ENCODE measurements at regions not wholly inside any gene's neighbourhood (a gene's known extent, or its start where the extent isn't known, plus 50 kb on each side); places are given as distances from the start of the nearest gene placed in this dataset.

- no peak for DNase-seq (ENCODE audit: low spot score)
These were observed 111.0 kb downstream of the CHST1 start for GRCh38 chr11:45554230-45554967.

GRCh38 chr11:45553383-45553936, 112.0 kb downstream of the CHST1 start:
- no peak for DNase-seq (ENCODE audit: low spot score)

- DNase-seq (ENCODE audit: low spot score): peak; percentile 73
These were observed 114.2 kb downstream of the CHST1 start for GRCh38 chr11:45551191-45551713.

- DNase-seq (ENCODE audit: low spot score): no peak
These were observed 116.2 kb downstream of the CHST1 start for GRCh38 chr11:45549257-45549656.

- no peak for DNase-seq (ENCODE audit: low spot score)
These were observed 119.1 kb downstream of the CHST1 start for GRCh38 chr11:45546366-45546765.

GRCh38 chr11:45544826-45545225, 120.6 kb downstream of the CHST1 start:
- DNase-seq (ENCODE audit: low spot score): no peak

GRCh38 chr11:45543808-45544422, 121.5 kb downstream of the CHST1 start:
- DNase-seq (ENCODE audit: low spot score): no peak

- no peak for DNase-seq (ENCODE audit: low spot score)
These were observed 122.3 kb downstream of the CHST1 start for GRCh38 chr11:45543081-45543480.

- DNase-seq (ENCODE audit: low spot score): no peak
These were observed 123.6 kb downstream of the CHST1 start for GRCh38 chr11:45541693-45542434.

GRCh38 chr11:45538939-45539338, 126.5 kb downstream of the CHST1 start:
- DNase-seq (ENCODE audit: low spot score): no peak

- DNase-seq (ENCODE audit: low spot score): no peak
These were observed 127.1 kb downstream of the CHST1 start for GRCh38 chr11:45538363-45538762.

- no peak for DNase-seq (ENCODE audit: low spot score)
These were observed 127.8 kb downstream of the CHST1 start for GRCh38 chr11:45537614-45538013.

GRCh38 chr11:45535033-45535432, 130.4 kb downstream of the CHST1 start:
- DNase-seq (ENCODE audit: low spot score): no peak

GRCh38 chr11:45534132-45534531, 131.3 kb downstream of the CHST1 start:
- no peak for DNase-seq (ENCODE audit: low spot score)

GRCh38 chr11:45532546-45532945, 132.9 kb downstream of the CHST1 start:
- DNase-seq (ENCODE audit: low spot score): no peak

GRCh38 chr11:45530776-45531175, 134.6 kb downstream of the CHST1 start:
- DNase-seq (ENCODE audit: low spot score): no peak

- DNase-seq (ENCODE audit: low spot score): no peak
These were observed 135.3 kb downstream of the CHST1 start for GRCh38 chr11:45530111-45530510.

GRCh38 chr11:45528435-45528834, 137.0 kb downstream of the CHST1 start:
- no peak for DNase-seq (ENCODE audit: low spot score)

GRCh38 chr11:45527898-45528297, 137.5 kb downstream of the CHST1 start:
- peak; percentile 19 for DNase-seq (ENCODE audit: low spot score)

GRCh38 chr11:45525393-45525792, 140.0 kb downstream of the CHST1 start:
- no peak for DNase-seq (ENCODE audit: low spot score)

GRCh38 chr11:45523760-45524159, 141.7 kb downstream of the CHST1 start:
- DNase-seq (ENCODE audit: low spot score): no peak
